GM18505 (cell line): ENCODE measurements at regions not wholly inside any gene's neighbourhood (a gene's known extent, or its start where the extent isn't known, plus 50 kb on each side); places are given as distances from the start of the nearest gene placed in this dataset.

Source experiments
- ATAC-seq: cut with Tn5 transposase; IDR thresholded peaks from one replicate; pipeline ENCODE4 v1.9.1; 2021; ENCODE audit not compliant: unreplicated experiment
- POLR2A ChIP-seq: IDR thresholded peaks from 4 replicates; pipeline ENCODE4 v1.6.1; 2011; ENCODE audit warnings: borderline replicate concordance; ENCODE audit not compliant: insufficient read depth, insufficient read length; ENCODE audit errors: extremely low read depth

DNA sequence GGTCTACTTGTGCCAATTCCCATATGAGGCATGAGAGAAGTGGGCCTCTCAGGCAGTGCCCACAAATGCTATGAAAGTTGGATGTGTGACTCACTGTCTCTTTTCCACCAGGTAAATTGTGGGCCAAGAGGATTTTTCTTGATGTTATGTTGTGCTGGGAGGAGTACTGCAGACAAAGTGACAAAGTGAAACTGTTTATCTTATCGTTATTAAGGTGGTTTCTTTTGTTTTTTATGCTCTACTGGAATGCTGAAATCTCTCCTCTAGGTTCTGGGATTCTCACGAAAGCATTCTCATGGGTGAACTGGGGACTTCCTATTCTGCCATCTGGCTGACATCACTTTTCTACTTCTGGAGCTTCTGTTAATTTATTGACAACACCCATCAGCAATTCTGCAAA is 919.6 kb upstream of the EPHA6 start:
- no peak for ATAC-seq
- TF ChIP-seq POLR2A, result no peak

DNA sequence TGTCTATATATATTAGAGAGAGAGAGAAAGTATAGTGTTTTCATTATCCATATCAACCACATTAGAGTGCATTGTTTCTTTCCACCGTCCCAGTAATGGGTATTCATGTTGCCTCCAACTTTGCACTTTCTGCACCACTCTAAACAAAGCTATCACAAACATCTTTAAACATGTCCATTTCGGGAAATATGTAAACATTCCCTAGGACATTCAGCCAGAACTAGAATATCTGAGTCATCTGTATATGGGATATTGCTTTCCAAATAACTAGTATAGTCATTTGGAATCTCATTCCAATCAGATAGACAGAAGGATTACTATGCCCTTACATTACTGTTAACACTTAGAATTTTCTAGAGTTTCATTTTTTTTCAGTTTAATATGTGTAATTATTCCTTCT is 914.9 kb upstream of the EPHA6 start:
- no peak for TF ChIP-seq POLR2A
- ATAC-seq, result no peak

DNA sequence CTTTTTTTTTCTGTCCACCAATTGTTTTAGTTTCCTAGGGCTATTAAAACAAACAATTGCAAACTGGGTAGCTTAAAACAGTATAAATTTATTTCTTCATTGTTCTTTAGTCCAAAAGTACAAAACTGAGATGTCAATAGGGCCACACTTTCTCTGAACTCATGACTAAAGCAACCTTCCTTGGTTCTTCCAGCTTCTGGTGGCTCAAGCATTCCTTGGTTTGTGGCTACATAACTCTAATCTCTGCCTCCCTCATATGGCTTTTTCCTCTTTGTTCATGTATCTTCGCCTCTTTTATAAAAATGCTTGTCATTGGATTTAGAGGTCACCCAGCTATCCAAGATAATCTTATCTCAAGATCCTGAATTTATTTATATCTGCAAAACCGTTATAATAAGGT is 914.5 kb upstream of the EPHA6 start:
- TF ChIP-seq POLR2A, result no peak
- no peak for ATAC-seq

DNA sequence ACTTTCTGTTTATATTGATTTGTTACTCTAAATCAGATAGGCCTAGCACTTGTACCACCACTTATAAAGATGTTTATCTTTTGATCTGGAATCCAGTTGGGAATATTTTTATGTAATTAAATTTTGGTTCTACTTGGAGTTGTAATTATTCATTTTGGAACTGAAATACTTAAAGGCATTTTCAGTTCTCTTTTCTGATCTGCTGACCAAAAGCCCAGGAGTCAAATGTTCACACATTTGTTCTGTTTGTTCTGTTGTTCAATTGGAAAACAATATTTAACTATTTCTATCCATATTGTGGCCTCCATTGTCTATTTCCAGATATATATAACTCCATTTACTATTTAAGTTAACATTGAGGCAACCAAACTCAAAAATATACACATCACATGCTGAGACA is 912.4 kb upstream of the EPHA6 start:
- no peak for ATAC-seq
- TF ChIP-seq POLR2A, result no peak

DNA sequence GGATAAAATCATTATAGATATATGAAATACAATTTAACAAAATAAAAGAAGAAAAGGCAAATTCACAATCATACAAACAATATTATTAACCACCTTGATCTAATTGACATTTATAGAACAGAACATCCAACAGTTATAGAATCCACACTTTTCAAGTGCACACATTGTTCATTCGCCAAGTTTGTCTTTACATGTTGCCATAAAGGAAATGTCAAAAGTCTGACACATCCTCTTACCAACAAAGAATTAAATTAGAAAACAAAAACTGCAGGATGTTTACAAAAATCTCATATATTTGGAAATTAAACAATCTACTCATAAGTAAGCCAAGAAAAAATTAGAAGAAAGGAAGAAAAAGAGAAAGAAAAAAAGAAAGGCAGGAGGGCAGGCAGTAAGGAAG is 909.2 kb upstream of the EPHA6 start:
- no peak for TF ChIP-seq POLR2A
- ATAC-seq, result no peak

DNA sequence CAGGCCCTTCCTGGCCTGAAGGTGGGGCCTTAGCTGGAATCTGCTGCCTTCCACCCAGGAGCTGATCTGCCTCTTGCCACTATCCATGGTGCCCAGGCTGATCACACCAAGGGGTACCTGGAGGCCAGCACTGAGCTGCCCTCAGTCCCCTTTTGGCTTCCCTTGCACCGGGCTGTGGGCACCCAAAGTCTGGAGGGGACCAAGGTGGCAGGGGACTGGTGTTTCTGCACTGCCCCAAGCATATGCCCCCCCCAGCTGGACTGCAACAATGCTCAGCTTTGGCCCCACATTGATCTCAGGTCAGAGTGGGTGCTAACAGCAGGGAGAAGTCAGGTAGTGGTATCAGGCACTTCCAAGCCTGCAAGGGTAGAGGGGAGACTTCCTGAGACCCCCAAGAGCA is 902.6 kb upstream of the EPHA6 start:
- no peak for ATAC-seq
- TF ChIP-seq POLR2A, result no peak

DNA sequence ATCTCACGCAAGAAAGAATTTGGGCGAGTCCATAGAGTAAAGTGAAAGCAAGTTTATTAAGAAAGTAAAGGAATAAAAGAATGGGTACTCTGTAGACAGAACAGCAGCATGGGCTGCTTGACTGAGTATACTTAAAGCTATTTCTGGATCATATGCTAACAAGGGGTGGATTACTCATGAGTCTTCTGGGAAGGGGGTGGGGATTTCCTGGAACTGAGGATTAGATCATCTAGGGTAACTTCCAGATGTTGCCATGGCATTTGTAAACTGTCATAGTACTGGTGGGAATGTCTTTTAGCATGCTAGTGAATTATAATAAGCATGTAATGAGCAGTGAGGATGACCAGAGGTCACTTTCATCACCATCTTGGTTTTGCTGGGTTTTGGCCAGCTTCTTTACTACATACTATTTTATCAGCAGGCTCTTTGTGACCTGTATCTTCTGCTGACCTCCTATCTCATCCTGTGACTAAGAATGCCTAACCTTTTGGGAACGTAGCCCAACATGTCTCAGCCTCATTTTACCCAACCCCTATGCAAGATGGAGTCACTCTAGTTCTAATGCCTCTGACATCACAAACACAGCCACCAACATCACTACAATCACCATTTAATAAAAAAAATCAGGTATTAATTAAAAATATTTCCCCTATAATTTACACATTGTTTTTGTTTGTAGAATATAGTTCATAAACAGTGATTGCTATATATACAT is 890.7 kb upstream of the EPHA6 start:
- no peak for ATAC-seq
- TF ChIP-seq POLR2A, result no peak

DNA sequence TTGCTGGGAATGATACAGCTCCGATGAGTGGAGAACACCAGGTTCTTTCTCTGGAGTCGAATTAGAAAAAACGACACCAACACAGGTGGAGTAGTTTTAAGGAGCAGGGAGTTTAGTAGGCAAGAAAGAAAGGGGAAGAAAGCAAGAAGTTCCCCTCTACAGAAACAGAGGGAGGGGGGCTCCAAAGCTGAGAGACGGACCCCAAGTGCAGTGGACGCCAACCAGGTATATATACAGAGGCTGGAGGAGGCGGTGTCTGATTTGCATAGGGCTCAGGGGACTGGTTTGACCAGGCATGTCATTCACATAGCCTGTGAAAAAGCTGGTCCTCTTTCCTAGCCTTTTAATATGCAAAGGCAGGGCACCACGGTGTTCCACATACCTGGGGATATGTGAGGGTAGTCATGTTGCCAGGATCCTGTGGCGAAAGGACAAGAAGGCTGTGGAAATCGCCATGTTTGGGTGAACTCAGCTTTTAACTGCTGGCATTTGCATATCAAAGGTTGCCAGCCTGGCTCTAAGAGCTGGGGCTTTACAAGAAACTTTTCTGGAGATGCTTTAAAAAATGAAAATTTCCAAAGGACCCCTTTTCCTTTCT is 887.4 kb upstream of the EPHA6 start:
- no peak for ATAC-seq
- no peak for TF ChIP-seq POLR2A

DNA sequence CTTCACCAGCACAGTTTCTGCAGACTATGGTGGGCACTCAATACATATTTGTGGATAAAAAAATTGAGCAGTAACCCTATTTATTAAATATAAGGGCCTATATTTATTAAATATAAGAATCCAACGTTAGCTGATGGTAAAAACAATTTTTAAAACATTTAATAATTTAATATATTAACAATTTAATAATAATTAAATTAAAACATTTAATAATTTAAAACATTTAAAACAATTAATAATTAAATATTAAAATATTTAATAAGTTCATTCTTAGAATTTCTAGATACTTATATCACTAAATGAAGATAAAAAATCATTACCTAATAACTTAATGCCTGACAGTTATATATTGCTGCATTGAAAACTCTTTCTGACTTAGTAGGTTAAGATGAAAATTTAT is 880.2 kb upstream of the EPHA6 start:
- ATAC-seq, result no peak
- no peak for TF ChIP-seq POLR2A

DNA sequence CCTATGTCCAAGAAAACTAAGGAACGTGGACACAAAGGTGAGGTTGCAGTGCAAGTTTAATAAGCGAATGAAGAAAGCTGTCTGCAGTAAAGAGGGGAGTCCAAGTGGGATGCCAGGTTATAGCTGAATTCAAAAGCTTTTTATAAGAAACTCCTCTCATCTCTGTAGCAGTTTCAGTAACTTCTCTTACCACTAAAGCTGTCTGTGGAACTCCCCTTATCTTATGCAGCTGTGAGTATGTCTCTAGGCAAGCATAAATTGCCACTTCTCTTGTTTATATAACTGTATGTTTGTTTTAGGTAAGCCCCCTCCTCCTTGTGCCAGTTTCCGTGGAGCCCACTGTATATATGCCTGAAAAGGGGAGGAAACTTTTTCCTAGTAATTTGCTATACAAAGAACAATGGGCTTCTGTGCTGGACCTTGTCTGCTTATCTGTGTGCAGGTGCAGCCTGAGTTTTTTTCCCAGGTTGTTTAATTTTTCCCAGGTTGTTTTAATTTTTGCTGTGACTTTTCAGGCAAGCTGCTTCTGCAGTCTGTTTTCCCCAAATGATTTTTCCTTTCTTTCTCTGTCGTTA is 875.1 kb upstream of the EPHA6 start:
- TF ChIP-seq POLR2A, result no peak
- ATAC-seq, result no peak

DNA sequence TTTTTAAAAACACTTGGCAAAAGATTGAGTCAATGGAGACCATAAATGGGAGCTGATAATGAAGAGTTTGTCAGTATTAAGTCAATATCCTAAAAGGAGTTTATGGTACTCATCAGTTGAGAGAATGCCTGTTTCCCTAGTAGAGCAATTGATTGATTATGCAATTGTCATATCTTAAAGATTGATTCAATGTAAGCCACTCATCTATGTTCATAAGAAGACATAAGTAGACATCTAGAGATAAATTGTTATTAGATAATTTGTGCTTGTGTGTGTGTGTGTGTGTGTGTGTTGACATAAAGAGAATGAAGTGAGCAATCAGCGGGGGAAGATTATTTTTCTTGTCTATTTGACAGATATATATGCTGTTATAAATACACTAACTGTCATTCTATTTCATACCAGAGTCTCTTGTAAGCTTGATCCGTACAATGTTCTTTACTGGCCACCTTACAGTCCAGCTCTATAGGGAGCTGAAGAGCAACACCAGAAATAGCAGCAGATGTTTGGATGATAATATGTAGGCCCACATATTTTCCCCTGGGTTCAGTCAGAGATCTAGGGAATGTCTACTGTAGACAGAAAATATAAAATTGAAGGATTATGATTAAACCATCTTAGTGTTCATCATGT is 848.6 kb upstream of the EPHA6 start:
- ATAC-seq, result no peak
- TF ChIP-seq POLR2A, result no peak

DNA sequence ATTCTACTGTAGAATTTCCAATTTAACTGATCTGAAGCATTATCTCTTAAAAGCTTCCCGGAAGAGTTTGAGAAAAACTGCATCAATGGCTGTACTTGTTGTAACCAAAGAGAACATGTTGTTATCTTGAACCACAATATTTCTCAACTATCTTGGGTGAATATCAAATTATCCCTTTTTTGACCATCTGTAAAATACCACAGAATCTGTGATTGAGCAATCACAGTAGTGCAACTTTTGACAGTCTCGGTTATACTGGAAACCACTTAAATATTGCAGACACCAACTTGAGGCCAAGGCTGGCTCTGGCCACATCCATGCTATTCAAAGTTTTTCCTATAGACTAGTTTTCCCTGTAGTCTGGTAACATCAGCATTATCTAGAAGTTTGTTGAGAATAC is 842.8 kb upstream of the EPHA6 start:
- TF ChIP-seq POLR2A, result no peak
- no peak for ATAC-seq

DNA sequence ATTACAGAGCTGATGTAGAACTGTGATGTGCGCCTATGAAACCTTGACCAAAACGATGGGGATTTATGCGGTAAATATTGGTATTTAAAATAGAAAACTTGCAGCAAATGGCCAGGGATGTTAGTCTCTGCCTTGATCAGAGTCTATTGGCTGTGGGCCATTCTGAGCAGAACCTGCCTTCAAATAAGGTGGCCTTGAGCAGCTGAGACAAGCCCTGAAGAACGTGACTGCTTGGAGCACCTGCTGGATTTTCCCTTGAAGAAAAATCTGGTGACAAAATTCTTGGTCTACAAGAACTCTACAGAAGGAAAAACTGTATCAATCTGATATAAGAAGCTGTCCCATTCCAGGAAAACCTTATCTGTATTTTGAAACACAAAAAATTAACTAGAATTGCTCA is 820.1 kb upstream of the EPHA6 start:
- no peak for ATAC-seq

DNA sequence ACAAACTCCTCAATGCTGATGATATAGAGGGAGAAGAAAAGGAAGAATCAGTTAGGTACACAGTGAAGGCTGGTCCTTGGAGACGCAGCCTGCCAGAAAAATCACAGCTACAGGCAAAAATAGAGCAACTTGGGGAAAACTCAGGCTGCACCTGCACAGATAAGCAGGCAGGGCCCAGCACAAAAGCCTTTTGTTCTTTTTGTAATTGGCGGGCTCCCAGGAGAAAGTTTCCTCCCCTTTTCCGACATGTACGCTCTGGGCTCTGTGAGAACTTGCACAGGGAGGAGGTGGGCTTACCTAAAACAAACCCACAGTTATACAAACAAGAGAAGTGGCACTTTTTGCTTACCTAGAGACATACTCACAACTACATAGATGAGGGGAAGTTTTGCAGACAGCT is 813.4 kb upstream of the EPHA6 start:
- ATAC-seq, result no peak
- TF ChIP-seq POLR2A, result no peak

More for the DNA sequence above, 820.1 kb upstream of the EPHA6 start:
- no peak for TF ChIP-seq POLR2A
